Tibial nerve (tissue), 4 donors: ENCODE measurements at regions not wholly inside any gene's neighbourhood (a gene's known extent, or its start where the extent isn't known, plus 50 kb on each side); places are given as distances from the start of the nearest gene placed in this dataset.

Source experiments
- DNase-seq, 2 donors: peaks; one replicate each; pipeline ENCODE4 v3.0.0-alpha.2; 2019; ENCODE audit warnings: low spot score in 2 of 2
- H3K27ac ChIP-seq, 4 donors: fragments of 200-600 bp; sonication (generic) in 3 of 4; one replicate each; pipeline ENCODE4 v1.5.1; 2017 to 2019; ENCODE audit warnings: mild to moderate bottlenecking in 1 of 4
- H3K27me3 ChIP-seq, 2 donors: fragments of 200-600 bp; sonication (generic) in 1 of 2; one replicate each; pipeline versions ENCODE4 v1.5.1 to v1.6.0; 2017 to 2019
- H3K36me3 ChIP-seq, 3 donors: fragments of 200-600 bp; sonication (generic); one replicate each; pipeline ENCODE4 v1.5.1; 2018 to 2019
- H3K4me1 ChIP-seq, 4 donors: fragments of 200-600 bp; sonication (generic) in 3 of 4; one replicate each; pipeline ENCODE4 v1.5.1; 2017 to 2019
- H3K4me3 ChIP-seq, 4 donors: fragments of 200-600 bp; sonication (generic) in 3 of 4; one replicate each; pipeline ENCODE4 v1.5.1; 2017 to 2019; ENCODE audit warnings: mild to moderate bottlenecking in 1 of 4, moderate library complexity in 1 of 4
- H3K9me3 ChIP-seq, 4 donors: fragments of 200-600 bp; sonication (generic) in 3 of 4; one replicate each; pipeline ENCODE4 v1.5.1; 2017 to 2019
- CTCF ChIP-seq, 5 experiments: fragments of 200-600 bp in 3 of 5; fragments of 450-650 bp in 2 of 5; sonication (generic) in 3 of 5; IDR thresholded peaks; one replicate each; pipeline ENCODE4 v1.5.1; 2016 to 2019; ENCODE audit warnings: antibody characterized with exemption in 5 of 5, mild to moderate bottlenecking in 3 of 5, moderate library complexity in 2 of 5
- EP300 ChIP-seq, 2 donors: sonication (generic); formaldehyde crosslinking; IDR thresholded peaks; one replicate each; pipeline ENCODE4 v1.6.1; 2017; ENCODE audit warnings: antibody characterized with exemption in 2 of 2, mild to moderate bottlenecking in 1 of 2
- POLR2A ChIP-seq, 2 donors: fragments of 450-650 bp; IDR thresholded peaks; one replicate each; pipeline ENCODE4 v1.6.1; 2017; ENCODE audit warnings: antibody characterized with exemption in 2 of 2, mild to moderate bottlenecking in 2 of 2, moderate library complexity in 2 of 2
- WGBS, 2 donors: methylation state at CpG; one replicate each; pipeline ENCODE4 v1.1.5; 2018; 5-methylcytosine and 5-hydroxymethylcytosine counted together

GRCh38 chr2:84238907-84239306, 220.2 kb downstream of the SUCLG1 start:
- TF ChIP-seq CTCF (IDR thresholded peaks at IDR 0.05) (no peak), POLR2A (IDR thresholded peaks at IDR 0.05) (no peak), EP300 (IDR thresholded peaks at IDR 0.05) (no peak)
- Histone ChIP-seq H3K36me3 (no peaks in the 10 kb centered on the region), H3K27ac (no peak overlapping the region), H3K9me3 (no peaks in the 10 kb centered on the region), H3K4me1 (no peaks in the 10 kb centered on the region), H3K27me3 (no peaks in the 10 kb centered on the region), H3K4me3 (no peak overlapping the region)
- DNase-seq, result no peak
- WGBS, 2 donors, result 48 to 61% methylated on average over 2 of the region's 2 CpGs

- no peak for DNase-seq
- no peaks in the 10 kb centered on the region for H3K4me1 ChIP-seq
These were observed 222.8 kb downstream of the SUCLG1 start for GRCh38 chr2:84236288-84236687.

DNA sequence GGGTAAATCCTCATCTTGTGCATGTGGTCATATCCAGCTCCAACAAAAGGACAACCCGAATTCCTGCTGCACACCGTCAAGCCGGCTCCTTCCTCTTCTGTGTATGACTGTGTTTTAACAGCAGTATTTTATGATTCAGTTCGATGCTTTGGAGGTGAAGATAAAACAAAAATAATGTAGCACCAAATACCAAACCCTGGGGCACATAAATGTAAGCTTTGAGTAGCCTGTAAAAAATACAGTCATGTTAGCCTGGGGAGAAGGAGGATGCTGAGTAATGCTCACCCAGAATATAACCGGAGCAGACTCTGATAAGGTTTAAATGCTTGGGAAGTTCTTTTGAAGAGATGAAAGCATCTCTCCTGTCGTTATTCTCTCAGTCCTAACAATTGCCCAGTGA, 225.0 kb downstream of the SUCLG1 start:
- Histone ChIP-seq H3K36me3 (no peaks in the 10 kb centered on the region), H3K27ac (no peak overlapping the region), H3K9me3 (no peaks in the 10 kb centered on the region), H3K27me3 (no peaks in the 10 kb centered on the region), H3K4me1 (no peaks in the 10 kb centered on the region), H3K4me3 (no peak overlapping the region)
- TF ChIP-seq CTCF (IDR thresholded peaks at IDR 0.05) (no peak), EP300 (IDR thresholded peaks at IDR 0.05) (no peak), POLR2A (IDR thresholded peaks at IDR 0.05) (no peak)
- DNase-seq, result no peak
- WGBS, 2 donors, result 64 to 74% methylated on average over 6 of the region's 6 CpGs

More at GRCh38 chr2:84236288-84236687, 222.8 kb downstream of the SUCLG1 start:
- Histone ChIP-seq H3K27me3 (no peaks in the 10 kb centered on the region), H3K9me3 (no peaks in the 10 kb centered on the region), H3K36me3 (no peaks in the 10 kb centered on the region), H3K27ac (no peak overlapping the region), H3K4me3 (no peak overlapping the region)
- TF ChIP-seq CTCF (IDR thresholded peaks at IDR 0.05) (no peak), EP300 (IDR thresholded peaks at IDR 0.05) (no peak), POLR2A (IDR thresholded peaks at IDR 0.05) (no peak)
- WGBS, 2 donors, result 88 to 91% methylated on average over 7 of the region's 7 CpGs

DNA sequence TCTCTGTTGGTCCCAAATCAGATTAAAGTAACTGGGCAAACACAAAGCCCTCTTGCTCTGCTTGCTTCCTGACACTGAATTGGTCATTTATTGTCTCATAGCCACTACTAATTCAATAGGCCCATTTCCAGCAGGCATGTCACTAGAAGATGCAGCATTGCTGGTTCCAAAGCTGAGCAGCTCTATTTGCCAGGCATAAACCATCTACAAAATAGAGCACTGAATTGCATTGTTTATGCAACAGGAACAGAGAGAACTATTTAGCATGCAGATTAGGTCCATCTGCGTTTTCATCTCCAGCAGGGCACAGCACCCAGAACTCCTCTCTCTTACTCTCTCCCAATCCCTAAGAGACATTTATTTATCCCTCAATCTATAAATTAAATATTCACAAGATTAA, 227.6 kb downstream of the SUCLG1 start:
- 81 to 91% methylated on average over 1 of the region's 1 CpG for WGBS, 2 donors
- no peaks in the 10 kb centered on the region for H3K27me3 ChIP-seq
- no peak for DNase-seq
- H3K9me3 ChIP-seq, result no peaks in the 10 kb centered on the region
- H3K4me3 ChIP-seq, result no peak overlapping the region
- no peaks in the 10 kb centered on the region for H3K36me3 ChIP-seq
- H3K4me1 ChIP-seq, result no peaks in the 10 kb centered on the region
- H3K27ac ChIP-seq, result no peak overlapping the region
- TF ChIP-seq CTCF (IDR thresholded peaks at IDR 0.05), result no peak

DNA sequence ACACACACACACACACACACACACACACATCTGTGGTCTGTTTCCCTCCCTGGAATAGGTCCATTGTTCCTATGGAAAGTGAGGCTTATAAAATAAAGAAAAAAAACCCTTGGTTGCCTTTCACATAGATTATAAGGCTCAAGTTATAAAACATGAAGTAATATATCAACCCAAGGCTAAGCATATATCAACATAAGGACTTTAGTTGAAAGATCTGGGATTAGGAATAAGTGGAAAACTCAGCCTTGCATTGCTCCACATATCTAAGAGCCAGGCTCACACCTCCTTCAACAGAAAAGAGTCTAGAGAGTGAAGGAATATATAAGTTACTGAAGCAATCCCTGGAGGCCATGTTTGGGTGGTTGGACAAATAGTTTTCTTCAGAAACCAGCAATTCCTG, 235.0 kb downstream of the SUCLG1 start:
- TF ChIP-seq CTCF (IDR thresholded peaks at IDR 0.05), result no peak
- TF ChIP-seq EP300 (IDR thresholded peaks at IDR 0.05), result no peak
- no peak for TF ChIP-seq POLR2A (IDR thresholded peaks at IDR 0.05)
- Histone ChIP-seq H3K27ac (no peak overlapping the region), H3K4me3 (no peak overlapping the region), H3K4me1 (no peaks in the 10 kb centered on the region), H3K36me3 (no peaks in the 10 kb centered on the region), H3K9me3 (peaks cover 0 to 6% (median 0%) of the 10 kb centered on the region in 4 donors), H3K27me3 (no peaks in the 10 kb centered on the region)
- DNase-seq, result no peak
